SK-N-SH treated with all-trans-retinoic acid at 6 μM for 48 hours (cell line): ENCODE measurements at regions not wholly inside any gene's neighbourhood (a gene's known extent, or its start where the extent isn't known, plus 50 kb on each side); places are given as distances from the start of the nearest gene placed in this dataset.

Experiments
- ATAC-seq: fragments of 200-7000 bp; cut with Tn5 transposase; 3 replicates; pipeline ENCODE4 v1.9.1; 2020; ENCODE audit warnings: mild to moderate bottlenecking, moderate library complexity
- ARNTL ChIP-seq: fragments of 450-650 bp; formaldehyde crosslinking; IDR thresholded peaks from 2 replicates; pipeline ENCODE4 v1.5.0; 2020; ENCODE audit warnings: low read depth, mild to moderate bottlenecking, moderate library complexity, borderline replicate concordance
- BACH2 ChIP-seq: fragments of 250-450 bp; sonication (Bioruptor Pico); IDR thresholded peaks from 2 replicates; pipeline ENCODE4 v1.9.0; 2021; ENCODE audit warnings: mild to moderate bottlenecking, borderline replicate concordance
- CSDC2 ChIP-seq: fragments of 250-450 bp; sonication (Bioruptor Pico); IDR thresholded peaks from 2 replicates; pipeline ENCODE4 v1.5.0; 2020; ENCODE audit warnings: mild to moderate bottlenecking, moderate library complexity
- ESRRG ChIP-seq: fragments of 250-450 bp; sonication (Bioruptor Pico); IDR thresholded peaks from 2 replicates; pipeline ENCODE4 v1.6.1; 2021; ENCODE audit warnings: mild to moderate bottlenecking
- GLIS3 ChIP-seq: fragments of 250-450 bp; sonication (Bioruptor Pico); IDR thresholded peaks from 2 replicates; pipeline ENCODE4 v1.5.0; 2020; ENCODE audit warnings: mild to moderate bottlenecking, moderate library complexity
- ISL1 ChIP-seq: fragments of 250-450 bp; sonication (Bioruptor Pico); IDR thresholded peaks from 2 replicates; pipeline ENCODE4 v2.1.2; 2022; ENCODE audit warnings: mild to moderate bottlenecking, moderate library complexity
- OSR1 ChIP-seq: fragments of 250-450 bp; sonication (Bioruptor Pico); IDR thresholded peaks from 2 replicates; pipeline ENCODE4 v1.8.0; 2022; ENCODE audit warnings: moderate library complexity, mild to moderate bottlenecking, inconsistent platforms
- PATZ1 ChIP-seq: fragments of 250-450 bp; sonication (Bioruptor Pico); IDR thresholded peaks from 2 replicates; pipeline ENCODE4 v1.8.0; 2020; ENCODE audit warnings: mild to moderate bottlenecking, moderate library complexity, borderline replicate concordance
- PPARA ChIP-seq: fragments of 250-450 bp; sonication (Bioruptor Pico); IDR thresholded peaks from 2 replicates; pipeline ENCODE4 v1.5.0; 2020; ENCODE audit warnings: mild to moderate bottlenecking, borderline replicate concordance
- RARB ChIP-seq: fragments of 250-450 bp; sonication (Bioruptor Pico); IDR thresholded peaks from 2 replicates; pipeline ENCODE4 v1.8.0; 2021; ENCODE audit warnings: mild to moderate bottlenecking, moderate library complexity
- TCF4 ChIP-seq: fragments of 250-450 bp; sonication (Bioruptor Pico); IDR thresholded peaks from 2 replicates; pipeline ENCODE4 v1.8.0; 2021; ENCODE audit warnings: mild to moderate bottlenecking, moderate library complexity, borderline replicate concordance
- TOX ChIP-seq: fragments of 250-450 bp; sonication (Bioruptor Pico); IDR thresholded peaks from 2 replicates; pipeline ENCODE4 v1.8.0; 2021; ENCODE audit warnings: mild to moderate bottlenecking, moderate library complexity, borderline replicate concordance
- TSHZ2 ChIP-seq: fragments of 250-450 bp; sonication (Bioruptor Pico); IDR thresholded peaks from 2 replicates; pipeline ENCODE4 v1.5.0; 2020; ENCODE audit warnings: mild to moderate bottlenecking, moderate library complexity
- ZFP3 ChIP-seq: fragments of 250-450 bp; sonication (Bioruptor Pico); IDR thresholded peaks from 2 replicates; pipeline ENCODE4 v1.5.0; 2020; ENCODE audit warnings: mild to moderate bottlenecking, moderate library complexity
- ZNF565 ChIP-seq: fragments of 450-650 bp; formaldehyde crosslinking; conservative IDR thresholded peaks from 2 replicates; pipeline ENCODE4 v1.5.0; 2020; ENCODE audit warnings: low read depth, mild to moderate bottlenecking, moderate library complexity
- ZNF8 ChIP-seq: fragments of 450-650 bp; formaldehyde crosslinking; IDR thresholded peaks from 2 replicates; pipeline ENCODE4 v1.5.0; 2020; ENCODE audit warnings: mild to moderate bottlenecking, moderate library complexity
- TF ChIP-seq, protein P1 (sequence below): fragments of 250-450 bp; sonication (Bioruptor Pico); IDR thresholded peaks from 2 replicates; pipeline ENCODE4 v1.8.0; 2021; ENCODE audit warnings: low read depth, mild to moderate bottlenecking, moderate library complexity, borderline replicate concordance

- no peak for TF ChIP-seq TSHZ2 (CRISPR knock-in tag)
- TF ChIP-seq ZNF8, result no peak
- TF ChIP-seq, protein P1, sequence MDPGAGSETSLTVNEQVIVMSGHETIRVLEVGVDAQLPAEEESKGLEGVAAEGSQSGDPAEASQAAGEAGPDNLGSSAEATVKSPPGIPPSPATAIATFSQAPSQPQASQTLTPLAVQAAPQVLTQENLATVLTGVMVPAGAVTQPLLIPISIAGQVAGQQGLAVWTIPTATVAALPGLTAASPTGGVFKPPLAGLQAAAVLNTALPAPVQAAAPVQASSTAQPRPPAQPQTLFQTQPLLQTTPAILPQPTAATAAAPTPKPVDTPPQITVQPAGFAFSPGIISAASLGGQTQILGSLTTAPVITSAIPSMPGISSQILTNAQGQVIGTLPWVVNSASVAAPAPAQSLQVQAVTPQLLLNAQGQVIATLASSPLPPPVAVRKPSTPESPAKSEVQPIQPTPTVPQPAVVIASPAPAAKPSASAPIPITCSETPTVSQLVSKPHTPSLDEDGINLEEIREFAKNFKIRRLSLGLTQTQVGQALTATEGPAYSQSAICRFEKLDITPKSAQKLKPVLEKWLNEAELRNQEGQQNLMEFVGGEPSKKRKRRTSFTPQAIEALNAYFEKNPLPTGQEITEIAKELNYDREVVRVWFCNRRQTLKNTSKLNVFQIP, result no peak
- TF ChIP-seq ZNF565, result no peak
- no peak for TF ChIP-seq CSDC2 (CRISPR knock-in tag)
- TF ChIP-seq ESRRG (CRISPR knock-in tag), result no peak
- TF ChIP-seq PPARA, result no peak
- TF ChIP-seq ARNTL (CRISPR knock-in tag), result no peak
- TF ChIP-seq RARB (CRISPR knock-in tag), result no peak
- TF ChIP-seq, all 23 proteins: peak for 0
Observed at GRCh38 chr4:63777601-63778000, 631.6 kb downstream of the TECRL start (continued).

GRCh38 chr4:63764400-63764799 lies 644.9 kb downstream of the TECRL start:
- no peak for TF ChIP-seq BACH2 (CRISPR knock-in tag)
- ATAC-seq, result no peak

DNA sequence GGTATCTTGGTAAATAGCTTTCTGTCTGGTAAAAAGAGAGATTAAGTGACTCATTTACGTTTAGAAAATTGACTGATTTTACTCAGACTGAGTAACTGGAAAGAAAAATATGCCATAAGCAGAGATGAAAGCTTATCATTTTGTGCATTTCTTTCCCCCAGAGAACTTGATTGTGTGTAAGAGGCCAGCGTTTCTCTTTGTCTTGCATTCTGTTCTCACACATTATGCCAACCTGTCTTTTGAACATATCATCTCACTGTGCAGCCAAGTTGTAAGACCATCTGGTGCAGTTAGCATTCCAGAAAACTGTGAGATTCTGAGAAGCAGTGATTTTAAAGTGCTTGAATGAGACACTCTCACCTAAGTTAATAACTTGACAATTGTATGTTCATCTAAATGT lies 651.3 kb downstream of the TECRL start:
- no peak for ATAC-seq
- no peak for TF ChIP-seq PPARA
- TF ChIP-seq, protein P1, result no peak
- TF ChIP-seq ESRRG (CRISPR knock-in tag), result no peak

DNA sequence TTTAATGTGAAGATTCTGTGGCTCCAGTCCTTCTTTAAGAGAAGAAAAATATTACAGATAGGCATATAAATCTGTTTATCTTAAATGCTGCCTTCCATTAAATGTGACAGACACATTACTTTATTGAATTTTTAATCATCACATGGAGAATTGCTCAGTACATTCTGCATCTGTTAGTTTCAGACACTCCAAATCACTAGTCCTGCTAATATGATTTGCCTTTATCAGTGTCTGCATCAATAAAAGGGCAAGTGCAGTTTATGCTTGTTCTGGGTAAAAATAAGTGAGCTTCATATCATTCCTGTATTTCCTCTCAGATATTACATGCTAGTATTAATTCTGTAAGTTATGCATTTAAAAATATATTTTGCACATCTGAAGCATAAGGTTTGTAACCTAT lies 666.4 kb downstream of the TECRL start:
- no peak for ATAC-seq
- no peak for TF ChIP-seq TSHZ2 (CRISPR knock-in tag)
- TF ChIP-seq, protein P1, result no peak
- no peak for TF ChIP-seq OSR1 (CRISPR knock-in tag)
- TF ChIP-seq RARB (CRISPR knock-in tag), result no peak
- TF ChIP-seq ISL1, result no peak
- no peak for TF ChIP-seq ZFP3 (CRISPR knock-in tag)
- TF ChIP-seq TCF4, result no peak
- no peak for TF ChIP-seq ESRRG (CRISPR knock-in tag)
- TF ChIP-seq PPARA, result no peak
- TF ChIP-seq PATZ1, result no peak
- TF ChIP-seq ZNF565, result no peak
- TF ChIP-seq ARNTL (CRISPR knock-in tag), result no peak
- TF ChIP-seq TOX (CRISPR knock-in tag), result no peak
- no peak for TF ChIP-seq GLIS3
- TF ChIP-seq ZNF8, result no peak
- no peak for TF ChIP-seq BACH2 (CRISPR knock-in tag)
